ENCODE measurements at regions not wholly inside any gene's neighbourhood (a gene's known extent, or its start where the extent isn't known, plus 50 kb on each side); places are given as distances from the start of the nearest gene placed in this dataset.
"Not testable (repeated sequence)": the region's sequence is repeated elsewhere in the genome, so short reads cannot be mapped to it uniquely, and the experiment has no call there.

DNA sequence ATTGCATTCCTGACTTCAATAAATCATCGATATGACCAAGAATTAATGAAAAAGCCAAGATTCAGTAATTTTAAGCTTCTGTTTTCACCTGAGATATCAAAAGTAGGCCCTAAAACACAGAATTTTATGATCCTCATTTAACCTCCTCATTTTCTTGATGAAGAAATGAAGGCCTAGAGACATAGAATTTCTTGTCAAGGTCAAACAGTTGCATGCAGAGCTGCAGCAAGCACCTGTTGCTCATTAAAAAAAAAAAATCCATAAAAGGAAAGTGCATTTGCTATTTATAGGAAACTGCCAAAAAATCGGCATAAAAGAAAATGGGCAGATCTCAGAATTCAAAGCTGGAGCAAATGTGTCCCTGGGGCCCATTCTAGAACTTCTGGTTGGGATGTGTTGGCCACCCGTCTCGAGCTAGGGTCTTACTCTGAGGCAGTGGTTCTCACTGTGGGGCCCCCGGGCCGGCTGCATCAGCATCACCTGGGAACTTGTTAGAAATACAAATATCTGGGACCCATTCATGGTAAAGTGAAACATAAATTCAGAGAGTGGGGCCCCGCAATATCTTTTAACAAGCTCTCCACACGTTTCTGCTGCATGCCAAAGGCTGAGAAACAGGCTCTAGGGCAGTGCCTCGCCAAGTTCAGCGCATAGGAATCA, 224.7 kb upstream of the UBL3 start:
- H3K4me1 ChIP-seq (ENCODE audit: control insufficient read depth, insufficient read depth, low read length) = peaks cover 3% of the 10 kb centered on the region

DNA sequence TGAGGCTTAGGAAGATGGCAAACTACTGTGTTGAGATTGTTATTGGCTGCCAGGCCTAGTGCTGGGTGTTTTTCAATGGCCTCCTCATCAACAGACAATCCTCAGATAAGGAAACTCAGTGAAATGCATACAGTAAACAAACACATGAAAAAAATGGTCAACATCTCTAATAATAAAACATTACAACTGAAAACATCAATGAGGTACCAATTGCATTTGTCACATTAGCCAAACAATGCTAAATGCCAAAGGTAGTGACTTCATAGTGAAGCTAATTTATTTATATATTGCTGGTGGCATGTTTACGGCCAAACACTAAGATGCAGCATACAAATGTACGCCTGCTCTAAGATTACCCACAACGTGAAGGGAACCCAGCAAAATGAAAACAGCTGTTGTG, 224.0 kb upstream of the UBL3 start:
- H3K27ac ChIP-seq (ENCODE audit: low read length) = no peak overlapping the region
- no peaks in the 10 kb centered on the region for H3K9me3 ChIP-seq (replicated peaks; ENCODE audit: control insufficient read depth, low read depth, low read length)
- DNase-seq = no peak
- no peak overlapping the region for H3K4me3 ChIP-seq (ENCODE audit: low read length)
- peaks cover 3% of the 10 kb centered on the region for H3K4me1 ChIP-seq (ENCODE audit: control insufficient read depth, insufficient read depth, low read length)
- no CpG with 5 or more reads among the region's 3 CpGs for WGBS (ENCODE audit: insufficient coverage)
- no peaks in the 10 kb centered on the region for H3K27me3 ChIP-seq (ENCODE audit: control insufficient read depth, insufficient read depth, low read length)
- no peaks in the 10 kb centered on the region for H3K36me3 ChIP-seq (ENCODE audit: control insufficient read depth, insufficient read depth, low read length)

More for the DNA sequence above, 224.7 kb upstream of the UBL3 start:
- peak; percentile 8 for DNase-seq
- WGBS (ENCODE audit: insufficient coverage) = 42% methylated on average over 8 of the region's 10 CpGs
- no peaks in the 10 kb centered on the region for H3K36me3 ChIP-seq (ENCODE audit: control insufficient read depth, insufficient read depth, low read length)
- no peak overlapping the region for H3K4me3 ChIP-seq (ENCODE audit: low read length)
- no peak overlapping the region for H3K27ac ChIP-seq (ENCODE audit: low read length)
- H3K27me3 ChIP-seq (ENCODE audit: control insufficient read depth, insufficient read depth, low read length) = no peaks in the 10 kb centered on the region
- no peaks in the 10 kb centered on the region for H3K9me3 ChIP-seq (replicated peaks; ENCODE audit: control insufficient read depth, low read depth, low read length)

DNA sequence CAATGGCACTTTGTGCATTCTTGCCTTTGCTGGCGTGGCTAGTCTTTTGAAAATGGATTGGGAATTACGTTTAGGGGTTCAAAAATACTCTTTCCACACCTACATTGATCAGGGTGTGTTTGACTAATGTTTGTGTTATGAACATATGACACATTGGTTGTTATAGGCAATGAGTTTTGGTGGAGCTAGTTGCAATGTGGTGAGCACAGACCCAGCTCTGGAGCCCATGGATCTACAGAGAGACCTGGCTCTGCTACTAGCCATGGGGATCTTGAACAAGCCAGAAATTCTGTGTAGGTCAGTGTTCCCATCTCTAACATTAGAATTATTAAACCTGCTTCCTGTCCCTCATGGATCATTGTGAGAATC, 222.4 kb upstream of the UBL3 start:
- peaks cover 3% of the 10 kb centered on the region for H3K4me1 ChIP-seq (ENCODE audit: control insufficient read depth, insufficient read depth, low read length)
- no peaks in the 10 kb centered on the region for H3K9me3 ChIP-seq (replicated peaks; ENCODE audit: control insufficient read depth, low read depth, low read length)
- no peaks in the 10 kb centered on the region for H3K27me3 ChIP-seq (ENCODE audit: control insufficient read depth, insufficient read depth, low read length)
- H3K27ac ChIP-seq (ENCODE audit: low read length) = no peak overlapping the region
- no peak overlapping the region for H3K4me3 ChIP-seq (ENCODE audit: low read length)
- H3K36me3 ChIP-seq (ENCODE audit: control insufficient read depth, insufficient read depth, low read length) = no peaks in the 10 kb centered on the region
- no CpG with 5 or more reads among the region's 2 CpGs for WGBS (ENCODE audit: insufficient coverage)
- DNase-seq = no peak

DNA sequence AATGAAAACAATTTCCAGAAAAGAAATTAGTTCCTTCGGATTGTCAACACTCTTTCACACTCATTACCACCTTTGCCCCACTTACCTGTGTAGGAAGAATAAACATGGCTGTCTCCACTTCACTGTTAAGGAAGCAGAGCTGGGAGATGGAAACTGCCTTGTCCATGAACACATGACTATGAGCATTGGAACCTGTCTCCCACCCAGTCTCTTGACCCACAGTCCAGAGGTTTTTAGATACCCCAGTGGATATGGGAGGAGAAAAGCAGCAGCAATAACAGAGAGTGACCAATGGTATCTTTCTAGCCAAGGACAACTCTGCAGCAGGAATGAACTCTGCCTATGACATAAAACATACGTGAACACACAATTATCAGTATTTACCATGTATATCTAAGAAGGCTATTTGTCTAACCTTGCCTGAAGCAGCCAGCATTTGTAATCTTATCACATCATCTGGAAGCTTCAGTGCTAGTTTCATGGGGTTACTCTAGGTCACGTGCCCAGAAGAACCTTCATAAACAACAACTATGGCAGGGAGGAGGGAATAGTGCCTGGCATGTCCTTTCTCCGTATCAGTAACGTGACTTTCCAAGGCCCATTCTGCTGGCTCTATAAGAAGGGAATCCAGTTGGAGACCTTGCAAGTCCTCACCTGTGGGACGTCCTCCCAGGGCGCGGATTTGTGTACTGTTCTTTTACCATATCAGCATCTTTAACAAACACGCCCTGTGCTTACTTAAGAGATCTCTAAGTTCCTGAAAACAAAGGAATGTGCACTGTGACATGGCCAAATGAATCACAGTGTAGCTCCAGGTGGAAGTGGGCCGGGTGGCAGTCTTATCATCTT, 221.8 kb upstream of the UBL3 start:
- DNase-seq = no peak
- Histone ChIP-seq H3K9me3 (replicated peaks; ENCODE audit: control insufficient read depth, low read depth, low read length) (no peaks in the 10 kb centered on the region), H3K4me3 (ENCODE audit: low read length) (no peak overlapping the region), H3K27me3 (ENCODE audit: control insufficient read depth, insufficient read depth, low read length) (no peaks in the 10 kb centered on the region), H3K36me3 (ENCODE audit: control insufficient read depth, insufficient read depth, low read length) (no peaks in the 10 kb centered on the region), H3K4me1 (ENCODE audit: control insufficient read depth, insufficient read depth, low read length) (peaks cover 3% of the 10 kb centered on the region), H3K27ac (ENCODE audit: low read length) (no peak overlapping the region)
- WGBS (ENCODE audit: insufficient coverage) = 87% methylated on average over 7 of the region's 10 CpGs

DNA sequence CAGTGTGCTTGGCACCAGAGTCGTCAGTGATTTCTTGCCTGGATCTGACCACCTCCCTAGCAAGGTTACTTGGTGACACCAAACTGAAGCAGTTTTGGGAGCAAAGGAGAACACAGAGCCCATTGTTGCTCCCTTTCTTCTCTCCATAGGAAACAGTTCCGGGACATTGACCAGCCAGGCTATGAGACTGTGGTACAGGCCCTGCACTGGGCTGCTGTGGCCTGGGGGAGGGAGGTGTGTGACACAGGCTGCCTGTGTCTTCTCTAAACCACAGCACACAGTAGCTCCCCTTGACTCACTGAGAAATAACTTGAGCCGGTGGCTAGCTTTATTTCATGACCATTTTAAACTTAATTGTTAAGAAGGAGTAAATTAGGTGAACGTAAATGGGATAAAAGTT, 214.8 kb upstream of the UBL3 start:
- DNase-seq = no peak
- Histone ChIP-seq H3K27ac (ENCODE audit: low read length) (no peak overlapping the region), H3K4me3 (ENCODE audit: low read length) (no peak overlapping the region), H3K4me1 (ENCODE audit: control insufficient read depth, insufficient read depth, low read length) (no peaks in the 10 kb centered on the region), H3K36me3 (ENCODE audit: control insufficient read depth, insufficient read depth, low read length) (no peaks in the 10 kb centered on the region), H3K27me3 (ENCODE audit: control insufficient read depth, insufficient read depth, low read length) (no peaks in the 10 kb centered on the region), H3K9me3 (replicated peaks; ENCODE audit: control insufficient read depth, low read depth, low read length) (no peaks in the 10 kb centered on the region)
- WGBS (ENCODE audit: insufficient coverage) = no CpG with 5 or more reads among the region's 4 CpGs

DNA sequence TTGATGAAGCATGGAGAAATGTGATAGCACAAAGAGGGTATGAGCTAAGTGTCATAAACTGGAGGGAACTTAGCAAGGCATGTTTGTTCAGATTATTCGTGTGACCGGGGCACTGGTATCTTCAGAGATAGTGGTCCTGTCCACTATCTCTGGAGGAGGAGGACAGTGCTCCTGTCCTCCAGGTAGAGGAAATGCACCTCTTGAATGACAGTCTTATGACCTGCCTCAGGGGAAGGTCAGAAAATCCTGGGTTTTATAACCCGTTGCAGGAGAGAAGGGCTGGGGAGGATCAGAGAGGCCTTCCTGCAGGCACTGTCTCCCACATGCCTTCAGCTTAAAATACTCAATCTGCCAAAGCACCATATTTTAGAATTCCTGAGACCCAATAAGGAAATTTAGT, 213.5 kb upstream of the UBL3 start:
- 79% methylated on average over 2 of the region's 3 CpGs for WGBS (ENCODE audit: insufficient coverage)
- no peaks in the 10 kb centered on the region for H3K36me3 ChIP-seq (ENCODE audit: control insufficient read depth, insufficient read depth, low read length)
- H3K4me1 ChIP-seq (ENCODE audit: control insufficient read depth, insufficient read depth, low read length) = no peaks in the 10 kb centered on the region
- H3K27me3 ChIP-seq (ENCODE audit: control insufficient read depth, insufficient read depth, low read length) = no peaks in the 10 kb centered on the region
- H3K4me3 ChIP-seq (ENCODE audit: low read length) = no peak overlapping the region
- no peak overlapping the region for H3K27ac ChIP-seq (ENCODE audit: low read length)
- no peak for DNase-seq
- H3K9me3 ChIP-seq (replicated peaks; ENCODE audit: control insufficient read depth, low read depth, low read length) = no peaks in the 10 kb centered on the region

DNA sequence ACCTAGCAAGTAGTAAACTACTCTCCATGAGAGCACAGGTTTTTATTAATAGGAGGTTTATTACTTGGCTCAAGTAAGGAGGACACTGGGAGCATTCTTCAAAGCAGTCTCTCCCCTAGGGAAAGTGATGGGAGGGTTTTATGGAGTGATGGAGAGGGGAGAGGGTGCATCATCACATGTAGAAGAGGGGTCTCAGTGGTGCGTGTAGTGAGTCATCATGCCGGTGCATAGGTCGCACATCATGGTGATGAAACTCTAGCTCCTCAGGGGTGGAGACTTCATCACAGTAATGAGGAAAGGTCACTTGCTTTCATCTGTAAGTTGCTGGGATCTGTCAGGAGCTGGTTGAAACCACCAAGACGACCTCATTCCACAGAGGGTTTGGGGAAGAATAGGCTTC, 210.8 kb upstream of the UBL3 start:
- Histone ChIP-seq H3K9me3 (replicated peaks; ENCODE audit: control insufficient read depth, low read depth, low read length) (peaks cover 3% of the 10 kb centered on the region), H3K27ac (ENCODE audit: low read length) (no peak overlapping the region), H3K27me3 (ENCODE audit: control insufficient read depth, insufficient read depth, low read length) (no peaks in the 10 kb centered on the region), H3K36me3 (ENCODE audit: control insufficient read depth, insufficient read depth, low read length) (no peaks in the 10 kb centered on the region), H3K4me3 (ENCODE audit: low read length) (no peak overlapping the region), H3K4me1 (ENCODE audit: control insufficient read depth, insufficient read depth, low read length) (no peaks in the 10 kb centered on the region)
- 33% methylated on average over 2 of the region's 4 CpGs for WGBS (ENCODE audit: insufficient coverage)
- DNase-seq = no peak

DNA sequence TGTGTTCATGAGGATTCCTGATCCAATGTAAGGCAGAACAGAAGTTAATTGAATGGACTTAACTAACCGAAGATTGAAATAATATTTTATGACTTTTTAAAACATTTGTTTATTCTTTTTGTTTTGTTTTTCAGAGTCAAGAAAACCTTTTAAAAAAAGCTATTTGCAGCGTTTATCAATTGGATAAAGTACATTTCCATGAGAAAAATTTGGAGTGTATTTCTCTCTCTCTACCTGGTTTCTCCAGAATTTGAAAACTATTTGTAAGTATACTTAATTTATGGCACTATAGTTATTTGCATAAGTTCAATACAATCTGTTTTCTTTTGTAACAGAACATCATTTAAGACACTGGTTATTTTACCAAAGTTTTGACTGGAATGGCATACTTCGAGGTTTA, 208.0 kb upstream of the UBL3 start:
- no peak overlapping the region for H3K4me3 ChIP-seq (ENCODE audit: low read length)
- no peaks in the 10 kb centered on the region for H3K4me1 ChIP-seq (ENCODE audit: control insufficient read depth, insufficient read depth, low read length)
- no peak overlapping the region for H3K27ac ChIP-seq (ENCODE audit: low read length)
- DNase-seq = no peak
- WGBS (ENCODE audit: insufficient coverage) = no CpG with 5 or more reads among the region's 3 CpGs
- peaks cover 3% of the 10 kb centered on the region for H3K9me3 ChIP-seq (replicated peaks; ENCODE audit: control insufficient read depth, low read depth, low read length)
- no peaks in the 10 kb centered on the region for H3K36me3 ChIP-seq (ENCODE audit: control insufficient read depth, insufficient read depth, low read length)
- H3K27me3 ChIP-seq (ENCODE audit: control insufficient read depth, insufficient read depth, low read length) = no peaks in the 10 kb centered on the region

DNA sequence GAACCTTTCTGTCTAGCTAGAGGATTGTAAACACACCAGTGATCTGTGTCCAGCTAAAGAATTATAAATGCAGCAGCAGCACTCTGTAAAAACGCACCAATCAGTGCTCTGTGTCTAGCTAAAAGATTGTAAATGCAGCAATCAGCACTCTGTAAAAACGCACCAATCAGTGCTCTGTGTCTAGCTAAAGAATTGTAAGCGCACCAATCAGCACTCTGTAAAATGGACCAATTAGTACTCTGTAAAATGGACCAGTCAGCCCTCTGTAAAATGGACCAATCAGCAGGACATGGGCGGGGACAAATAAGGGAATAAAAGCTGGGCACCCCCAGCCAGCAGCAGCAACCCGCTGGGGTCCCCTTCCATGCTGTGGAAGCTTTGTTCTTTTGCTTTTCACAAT, 204.1 kb upstream of the UBL3 start:
- H3K27me3 ChIP-seq (ENCODE audit: control insufficient read depth, insufficient read depth, low read length); H3K4me1 ChIP-seq (ENCODE audit: control insufficient read depth, insufficient read depth, low read length); H3K9me3 ChIP-seq (replicated peaks; ENCODE audit: control insufficient read depth, low read depth, low read length); H3K27ac ChIP-seq (ENCODE audit: low read length); DNase-seq; H3K36me3 ChIP-seq (ENCODE audit: control insufficient read depth, insufficient read depth, low read length); H3K4me3 ChIP-seq (ENCODE audit: low read length): not testable (repeated sequence)
- WGBS (ENCODE audit: insufficient coverage) = 76% methylated on average over 4 of the region's 5 CpGs

DNA sequence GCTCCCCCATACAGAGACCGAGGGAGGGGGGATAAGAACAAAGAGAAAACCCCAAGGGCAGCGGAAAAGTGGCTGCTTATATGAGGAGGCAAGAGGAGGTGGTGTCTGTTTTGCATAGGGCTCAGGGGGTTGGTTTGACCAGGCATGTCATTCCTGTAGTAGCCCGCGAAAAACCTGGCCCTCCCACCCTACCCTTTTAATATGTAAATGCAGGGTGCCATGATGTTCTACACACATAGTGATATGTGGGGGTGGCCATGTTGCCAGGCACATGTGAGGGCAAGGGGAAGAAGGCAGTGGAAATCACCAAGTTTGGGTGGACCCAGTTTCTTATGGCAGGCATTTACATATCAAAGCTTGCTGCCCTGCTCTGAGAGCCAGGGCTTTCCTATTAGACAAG, 203.5 kb upstream of the UBL3 start:
- no peak overlapping the region for H3K4me3 ChIP-seq (ENCODE audit: low read length)
- H3K27me3 ChIP-seq (ENCODE audit: control insufficient read depth, insufficient read depth, low read length) = no peaks in the 10 kb centered on the region
- WGBS (ENCODE audit: insufficient coverage) = no CpG with 5 or more reads among the region's 4 CpGs
- DNase-seq = no peak
- H3K27ac ChIP-seq (ENCODE audit: low read length) = no peak overlapping the region
- H3K9me3 ChIP-seq (replicated peaks; ENCODE audit: control insufficient read depth, low read depth, low read length) = peaks cover 3% of the 10 kb centered on the region
- no peaks in the 10 kb centered on the region for H3K36me3 ChIP-seq (ENCODE audit: control insufficient read depth, insufficient read depth, low read length)
- no peaks in the 10 kb centered on the region for H3K4me1 ChIP-seq (ENCODE audit: control insufficient read depth, insufficient read depth, low read length)
